ENCODE measurements at regions not wholly inside any gene's neighbourhood (a gene's known extent, or its start where the extent isn't known, plus 50 kb on each side); places are given as distances from the start of the nearest gene placed in this dataset.

DNA sequence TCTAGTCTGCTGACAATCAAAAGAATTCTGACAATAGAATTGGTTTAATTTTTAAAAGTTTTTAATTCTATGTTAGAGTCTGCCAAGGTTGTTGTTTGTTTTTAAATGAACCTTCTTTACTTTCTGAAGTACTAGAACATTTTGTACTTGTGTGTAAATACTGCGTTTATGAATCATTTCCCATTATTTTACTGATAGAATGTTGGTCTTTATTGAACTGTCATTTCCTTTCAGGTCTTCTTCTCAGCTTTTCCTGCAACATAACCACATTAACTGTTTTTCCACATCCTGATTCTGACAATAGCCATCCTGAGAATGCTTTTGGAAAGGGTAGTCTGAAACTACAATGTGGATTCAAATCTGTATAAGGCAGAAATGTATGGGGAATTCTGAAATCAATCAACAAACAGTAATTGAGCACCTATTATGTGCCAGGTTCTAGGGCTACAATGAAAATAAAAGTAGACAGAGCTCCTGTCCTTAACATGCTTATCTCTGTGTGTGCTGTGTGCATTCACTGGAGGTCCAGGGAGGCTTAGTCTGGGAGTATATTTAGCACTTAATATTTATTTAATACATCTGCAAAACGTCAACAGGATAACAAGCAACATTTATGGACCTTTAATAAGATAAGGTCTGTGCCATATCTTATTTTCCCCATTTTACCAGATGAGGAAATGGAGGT, 73.1 kb upstream of the SLC38A2 start:
- no peak for DNase-seq

DNA sequence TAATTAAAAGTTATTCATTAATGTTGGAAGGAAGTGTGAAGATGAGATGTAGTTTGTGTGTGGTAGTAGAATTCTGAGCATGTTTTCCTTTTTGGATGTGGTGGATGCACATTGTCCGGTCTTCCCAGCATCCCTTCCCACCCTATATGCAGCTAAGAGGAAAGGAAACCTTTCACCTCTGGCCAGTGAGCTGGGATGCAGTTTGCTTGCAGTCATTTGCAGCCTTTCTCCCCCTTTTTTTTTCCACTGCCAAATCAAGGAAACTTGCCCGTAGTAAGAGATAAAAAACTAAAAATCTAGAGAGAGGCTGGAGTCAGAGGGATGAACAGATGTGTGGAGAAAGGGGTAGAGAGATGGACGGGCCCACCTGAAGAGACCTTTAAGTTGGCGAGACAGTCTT, 72.5 kb upstream of the SLC38A2 start:
- no peak for DNase-seq

DNA sequence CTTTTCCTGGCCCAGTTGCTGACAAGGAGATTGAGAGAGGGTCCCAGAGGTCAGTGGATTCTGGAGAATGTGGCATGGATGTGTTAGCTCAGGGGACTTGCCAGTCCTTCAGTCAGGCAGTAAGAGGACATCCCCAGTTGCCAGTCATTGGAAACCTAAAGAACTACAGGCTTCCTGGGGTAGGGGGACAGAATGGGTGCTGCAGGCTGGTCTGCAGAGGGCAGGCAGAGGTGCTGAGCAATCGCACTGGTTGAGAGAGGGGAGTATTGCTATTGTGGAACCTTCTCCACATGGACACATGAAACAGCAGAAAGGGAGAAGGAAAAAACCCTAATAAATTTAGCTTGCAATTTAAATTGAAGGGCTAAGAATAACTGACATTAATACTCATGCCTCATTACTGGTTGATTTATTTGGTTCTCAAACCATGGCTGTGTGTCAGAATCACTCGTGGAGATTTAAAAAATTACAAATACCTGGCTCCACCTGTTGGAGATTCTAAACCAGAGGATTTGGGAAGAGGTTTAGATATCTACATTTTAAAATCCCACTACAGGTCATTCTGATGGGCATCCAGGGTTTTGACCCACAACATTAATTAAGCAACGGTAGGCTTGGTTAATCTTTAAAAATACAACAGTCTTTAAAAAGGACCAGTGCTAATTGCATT, 71.2 kb upstream of the SLC38A2 start:
- DNase-seq: no peak

DNA sequence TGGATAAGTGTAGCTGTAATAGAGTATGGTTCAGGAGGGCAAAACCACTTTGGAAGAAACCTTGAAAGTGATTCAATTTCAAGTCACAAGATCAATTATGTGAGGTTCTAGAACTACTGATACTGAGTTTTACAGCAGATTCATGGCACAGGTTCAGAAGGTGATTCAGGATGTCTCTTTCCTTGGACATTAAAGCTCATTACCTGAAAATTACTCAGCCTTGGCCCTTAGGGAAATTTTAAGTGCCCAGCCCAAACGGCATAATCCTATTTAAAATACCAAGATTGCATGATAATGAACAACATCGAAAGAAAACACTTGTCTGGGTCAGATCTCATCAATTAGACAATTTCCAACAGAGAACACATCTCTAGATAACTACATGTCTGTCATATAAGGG, 70.2 kb upstream of the SLC38A2 start:
- no peak for DNase-seq

DNA sequence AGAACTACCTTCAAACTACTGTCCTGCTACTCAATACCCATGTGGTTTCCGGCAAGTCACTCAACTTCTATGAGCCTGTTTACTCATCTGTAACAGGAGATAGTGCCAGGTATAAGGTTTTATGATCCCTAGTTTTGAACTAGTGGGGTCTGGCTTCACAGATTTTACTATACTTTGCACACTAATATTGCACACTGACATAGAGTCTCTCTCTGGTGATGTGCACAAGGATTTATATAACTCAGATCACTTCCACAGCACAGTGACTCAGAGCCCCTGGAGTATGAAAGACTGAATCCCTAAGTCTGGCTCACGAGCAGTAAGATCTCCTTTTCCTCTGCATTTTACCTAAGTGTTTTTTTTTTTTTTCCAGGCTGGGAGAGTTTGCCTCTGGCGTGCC, 69.7 kb upstream of the SLC38A2 start:
- no peak for DNase-seq

DNA sequence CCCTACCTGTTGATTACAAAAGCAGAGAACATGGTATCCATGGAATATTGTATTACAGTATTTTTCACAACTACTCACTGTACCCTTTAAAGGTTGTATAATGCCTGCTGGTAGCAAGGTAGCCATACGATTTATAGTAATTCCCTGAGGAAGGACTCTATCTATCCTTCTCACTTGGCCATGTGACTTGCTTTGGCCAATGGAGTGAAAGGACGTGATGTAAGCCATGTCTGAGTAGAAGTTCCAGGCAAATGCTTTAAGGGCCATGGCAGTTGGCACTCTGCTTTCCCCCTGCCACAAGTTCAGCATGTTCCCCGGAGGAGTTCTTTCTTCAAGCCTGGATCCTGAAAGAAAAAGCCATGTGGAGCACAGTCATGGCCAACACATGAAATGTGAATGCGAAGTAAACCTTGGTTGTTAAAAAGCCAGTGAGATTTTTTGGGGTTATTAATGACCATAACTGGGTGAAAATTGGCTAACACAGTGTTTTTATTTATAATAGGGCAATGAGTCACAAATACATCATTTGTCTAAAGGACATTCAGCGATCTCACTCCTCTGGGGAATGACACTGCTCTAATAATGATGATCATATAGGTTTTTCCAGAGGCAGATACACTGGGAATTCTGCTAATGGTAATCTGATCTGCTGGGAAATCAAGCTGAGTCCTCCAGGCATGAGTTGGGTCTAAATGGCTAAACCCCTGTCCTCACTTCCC, 67.4 kb upstream of the SLC38A2 start:
- DNase-seq: no peak

DNA sequence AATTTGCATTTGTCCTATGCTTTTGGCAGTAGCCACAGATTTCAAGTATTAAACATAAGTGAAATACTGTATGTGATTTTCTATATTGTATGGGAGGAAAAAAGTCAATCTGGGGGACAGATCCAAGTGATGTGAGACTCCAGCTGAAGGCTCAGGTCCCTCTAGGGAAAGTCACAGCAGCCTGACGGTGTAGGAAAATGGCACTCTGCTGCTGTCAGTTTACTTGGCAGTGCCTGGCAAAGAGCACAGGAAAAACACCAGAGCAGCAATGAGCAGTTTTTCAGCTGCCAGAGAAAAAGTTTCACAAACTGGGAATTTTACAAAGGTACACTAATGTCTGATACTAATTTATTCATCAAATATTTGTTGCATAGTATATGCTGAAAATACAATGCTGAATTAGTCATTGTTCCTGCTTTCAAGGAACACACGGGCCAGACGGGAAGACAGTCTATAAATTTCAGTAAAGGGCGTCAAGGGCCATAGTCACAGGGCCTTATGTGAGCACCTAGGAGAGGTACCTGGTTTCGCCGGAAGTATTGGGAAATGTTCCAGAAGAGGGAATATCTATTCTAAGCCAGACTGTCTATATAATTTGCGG, 66.2 kb upstream of the SLC38A2 start:
- DNase-seq: no peak

DNA sequence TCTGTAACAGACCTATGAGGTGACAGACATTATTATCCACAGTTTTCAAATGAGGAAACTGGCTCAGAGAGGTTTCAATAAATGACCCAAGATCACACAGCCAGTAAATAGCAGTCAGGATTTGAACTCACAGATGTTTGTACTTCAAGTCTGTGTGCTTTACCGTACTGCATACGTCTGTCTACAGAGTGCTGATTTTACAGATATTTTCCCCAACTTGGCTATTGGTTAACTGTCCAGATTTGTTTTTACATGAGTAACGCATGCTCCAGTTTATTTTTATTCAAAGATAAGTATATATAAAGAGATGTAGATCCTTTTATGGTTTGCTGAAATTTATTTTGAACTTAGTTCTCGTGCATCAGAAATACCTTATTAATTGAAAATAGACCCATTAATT, 65.7 kb upstream of the SLC38A2 start:
- no peak for DNase-seq

DNA sequence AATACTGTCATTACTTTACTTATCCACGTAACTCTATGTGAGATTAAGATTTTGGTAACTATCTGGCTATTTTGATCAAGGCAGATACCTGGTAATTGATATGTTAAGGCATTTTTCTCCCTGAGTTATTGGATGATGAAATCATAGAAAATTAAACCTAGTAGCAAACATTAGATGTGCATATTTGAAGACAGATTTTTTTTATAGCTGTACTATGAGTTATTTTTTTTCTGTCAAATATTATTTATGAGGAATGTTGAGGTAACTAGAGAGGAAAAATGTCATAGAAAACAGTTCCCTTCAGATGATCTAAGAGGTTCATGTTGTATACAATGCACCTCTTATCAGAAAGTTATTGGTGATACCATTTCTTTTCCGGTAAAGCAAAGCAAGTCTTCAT, 64.9 kb upstream of the SLC38A2 start:
- DNase-seq: no peak

DNA sequence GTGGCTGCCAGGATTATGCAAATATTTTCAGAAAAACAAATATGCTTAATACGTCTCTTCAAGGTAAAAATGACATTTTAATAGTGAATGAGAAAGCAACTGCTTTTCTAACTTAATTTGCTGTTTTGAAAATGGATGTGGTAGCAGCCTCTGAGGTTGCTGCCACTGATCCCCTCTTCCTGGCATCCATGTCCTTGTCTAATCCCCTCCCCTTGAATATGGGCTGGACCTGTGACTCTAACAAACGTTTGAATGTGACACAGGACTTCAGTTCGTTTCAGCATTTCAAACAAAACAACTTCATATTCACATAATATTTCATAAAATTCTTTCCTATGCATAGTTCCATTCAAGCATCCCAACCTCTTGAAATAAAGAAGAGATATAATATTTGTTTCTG, 64.2 kb upstream of the SLC38A2 start:
- DNase-seq: no peak

DNA sequence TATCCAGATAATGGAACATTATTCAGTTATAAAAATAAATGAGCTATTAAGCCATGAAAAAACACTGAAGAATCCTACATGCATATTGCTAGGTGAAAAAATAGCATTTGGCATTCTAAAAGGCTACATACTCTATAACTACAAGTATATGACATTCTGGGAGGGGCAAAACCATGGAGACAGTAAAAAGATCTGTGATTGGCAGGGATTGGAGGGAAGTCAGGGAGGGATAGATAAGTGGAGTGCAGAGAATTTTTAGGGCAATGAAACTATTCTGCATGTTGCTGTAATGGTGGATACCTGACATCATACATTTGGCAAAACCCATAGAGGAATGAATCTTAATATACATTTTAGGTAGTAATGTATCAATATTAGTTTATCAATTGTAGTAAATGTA, 63.1 kb upstream of the SLC38A2 start:
- DNase-seq: no peak

DNA sequence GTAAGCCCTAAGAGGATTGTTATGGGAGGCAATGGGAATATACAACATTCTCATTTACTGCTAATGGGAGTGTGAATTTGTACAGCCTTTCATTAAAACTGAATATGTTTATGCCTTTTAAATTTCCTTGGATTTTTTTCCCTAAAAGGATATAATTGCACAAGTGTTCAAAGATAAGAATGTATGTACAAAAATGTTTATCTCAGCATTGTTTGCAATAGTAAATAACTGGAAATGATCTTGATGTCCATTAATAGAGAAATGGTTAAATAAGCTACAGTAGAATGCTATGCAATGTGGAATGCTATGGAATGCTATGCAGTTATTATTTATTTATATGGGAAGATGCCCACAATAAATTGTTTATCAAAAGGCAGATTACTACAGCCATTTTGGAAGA, 62.5 kb upstream of the SLC38A2 start:
- DNase-seq: no peak

DNA sequence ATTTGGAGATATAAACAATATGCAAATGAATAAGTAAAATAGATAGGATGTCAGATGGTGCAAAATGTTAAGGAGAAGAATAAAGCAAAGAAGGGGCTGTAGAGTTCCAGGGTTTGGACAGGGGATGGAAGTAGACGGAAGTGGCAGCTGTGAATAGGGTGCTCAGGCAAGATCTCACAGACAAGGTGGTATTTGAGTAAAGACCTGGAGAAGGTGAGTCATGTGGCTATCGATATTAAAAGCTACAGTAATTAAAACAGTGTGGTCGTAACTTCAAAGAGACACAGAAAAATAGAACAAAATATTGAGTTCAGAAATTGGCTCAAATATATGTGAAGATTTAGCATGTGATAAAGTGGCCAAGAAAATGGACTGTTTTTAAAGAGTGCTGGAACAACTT, 61.3 kb upstream of the SLC38A2 start:
- DNase-seq: no peak

DNA sequence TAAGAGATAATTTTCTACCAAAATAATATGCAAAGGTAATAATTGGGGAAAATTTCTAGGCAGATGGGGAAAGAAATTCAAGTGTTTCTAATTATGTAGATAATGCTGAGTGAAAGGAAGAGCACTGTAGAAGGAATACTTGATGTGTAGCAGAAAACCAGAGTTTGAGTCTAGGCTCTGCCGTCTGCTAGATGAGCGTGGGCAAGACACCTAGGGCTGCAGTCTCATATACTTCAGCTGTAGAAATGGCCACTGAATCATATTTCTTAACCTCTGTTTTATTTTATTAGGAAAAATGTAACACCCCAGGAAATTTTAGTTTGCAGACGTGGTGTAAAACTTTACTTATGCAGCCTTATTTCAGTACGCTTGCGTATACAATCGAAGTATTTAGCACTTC, 59.8 kb upstream of the SLC38A2 start:
- no peak for DNase-seq

DNA sequence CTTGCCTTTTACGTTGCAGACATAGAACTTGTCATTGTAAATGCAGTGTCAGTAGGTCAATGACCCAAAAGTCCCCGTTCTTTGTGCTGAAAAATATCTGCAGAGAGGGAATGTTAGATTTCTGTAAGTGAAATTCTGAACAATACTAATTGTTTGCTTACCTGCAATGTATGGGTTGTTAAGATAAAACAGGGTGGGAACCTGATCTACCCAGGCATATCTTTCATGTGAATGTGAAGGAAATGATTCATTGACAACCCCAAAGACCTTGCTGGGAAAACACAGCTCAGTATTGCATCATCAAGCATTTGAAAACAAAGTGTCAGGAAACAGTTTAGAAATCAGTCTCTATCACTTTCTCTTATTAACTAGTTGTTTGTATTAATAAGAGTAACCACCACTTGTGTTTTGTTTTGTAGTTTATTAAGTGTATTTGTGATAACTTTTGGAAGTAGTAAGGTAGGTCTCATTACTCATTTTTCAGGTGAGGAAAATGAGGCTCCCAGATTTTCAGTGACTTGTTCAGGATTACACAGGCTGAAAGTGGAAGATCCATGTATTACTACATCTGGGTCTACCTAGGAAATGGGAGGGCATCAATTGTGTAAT, 57.9 kb upstream of the SLC38A2 start:
- DNase-seq: no peak

All from 8988T (cell line).